ENCODE measurements at regions not wholly inside any gene's neighbourhood (a gene's known extent, or its start where the extent isn't known, plus 50 kb on each side); places are given as distances from the start of the nearest gene placed in this dataset.

DNA sequence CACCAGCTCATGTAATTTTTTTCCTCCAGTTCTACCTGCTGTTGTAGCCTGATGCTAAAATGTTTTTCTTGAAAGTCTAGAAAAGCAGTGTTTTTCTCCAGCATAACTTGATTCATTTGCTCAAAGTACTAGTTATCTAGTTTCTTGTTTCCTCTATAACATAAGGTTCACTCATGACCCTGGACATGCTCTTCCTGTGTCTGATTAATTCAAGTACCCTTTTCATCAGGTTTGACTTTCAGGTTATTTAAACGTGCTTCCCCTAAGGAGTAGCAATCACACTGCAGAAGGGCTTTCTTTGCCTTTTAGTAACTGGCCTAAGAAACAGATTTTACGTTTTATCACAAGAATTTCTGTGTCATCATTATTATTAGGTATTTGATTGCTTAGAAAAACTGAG, 66.8 kb upstream of the EGFL6 start:
- no peak overlapping the region for H3K4me3 ChIP-seq (ENCODE audit: low read depth, low read length)
- DNase-seq (ENCODE audit: low read depth), result no peak
- TF ChIP-seq, protein P1, sequence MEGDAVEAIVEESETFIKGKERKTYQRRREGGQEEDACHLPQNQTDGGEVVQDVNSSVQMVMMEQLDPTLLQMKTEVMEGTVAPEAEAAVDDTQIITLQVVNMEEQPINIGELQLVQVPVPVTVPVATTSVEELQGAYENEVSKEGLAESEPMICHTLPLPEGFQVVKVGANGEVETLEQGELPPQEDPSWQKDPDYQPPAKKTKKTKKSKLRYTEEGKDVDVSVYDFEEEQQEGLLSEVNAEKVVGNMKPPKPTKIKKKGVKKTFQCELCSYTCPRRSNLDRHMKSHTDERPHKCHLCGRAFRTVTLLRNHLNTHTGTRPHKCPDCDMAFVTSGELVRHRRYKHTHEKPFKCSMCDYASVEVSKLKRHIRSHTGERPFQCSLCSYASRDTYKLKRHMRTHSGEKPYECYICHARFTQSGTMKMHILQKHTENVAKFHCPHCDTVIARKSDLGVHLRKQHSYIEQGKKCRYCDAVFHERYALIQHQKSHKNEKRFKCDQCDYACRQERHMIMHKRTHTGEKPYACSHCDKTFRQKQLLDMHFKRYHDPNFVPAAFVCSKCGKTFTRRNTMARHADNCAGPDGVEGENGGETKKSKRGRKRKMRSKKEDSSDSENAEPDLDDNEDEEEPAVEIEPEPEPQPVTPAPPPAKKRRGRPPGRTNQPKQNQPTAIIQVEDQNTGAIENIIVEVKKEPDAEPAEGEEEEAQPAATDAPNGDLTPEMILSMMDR (IDR thresholded peaks at IDR 0.05; ENCODE audit: low read depth, low read length, missing control alignments), result no peak

DNA sequence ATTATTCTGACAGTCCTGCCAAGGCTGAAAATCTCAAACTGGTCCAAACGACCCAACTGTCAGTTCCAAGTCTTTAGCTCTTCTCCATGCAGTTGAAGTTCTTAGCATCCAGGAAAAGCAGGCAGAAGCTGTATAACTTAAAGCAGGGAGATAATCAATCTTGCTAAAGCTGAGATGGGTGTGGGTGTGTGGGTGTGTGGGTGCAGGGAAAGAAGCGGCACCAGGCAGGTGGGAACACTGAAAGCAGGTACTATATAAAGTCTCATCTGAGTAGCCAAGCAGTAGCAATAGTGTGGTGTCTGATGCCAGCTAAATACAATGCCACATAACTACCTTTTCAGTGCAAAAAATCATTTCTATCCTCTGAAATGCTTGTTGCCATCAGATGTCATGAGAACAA, 69.7 kb upstream of the EGFL6 start:
- no peak overlapping the region for H3K4me3 ChIP-seq (ENCODE audit: low read depth, low read length)
- DNase-seq (ENCODE audit: low read depth), result no peak

DNA sequence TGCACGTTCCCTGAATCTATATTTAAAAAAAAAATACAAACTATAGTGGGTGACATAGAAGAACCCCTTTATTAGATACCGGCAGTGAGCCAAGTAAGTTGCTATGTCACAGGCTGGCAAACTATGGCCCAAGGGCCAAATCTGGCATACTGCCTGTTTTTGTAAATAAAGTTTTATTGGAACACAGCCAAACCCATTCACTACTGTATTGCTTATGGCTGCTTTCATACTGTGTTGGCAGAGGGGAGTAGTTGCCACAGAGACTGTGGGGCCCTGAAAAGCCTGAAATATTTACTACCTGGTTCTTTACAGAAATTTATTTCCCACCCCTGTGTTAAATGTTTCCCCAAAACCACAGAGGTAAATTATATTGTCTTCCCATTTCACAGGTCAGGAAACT, 71.2 kb upstream of the EGFL6 start:
- no peak overlapping the region for H3K4me3 ChIP-seq (ENCODE audit: low read depth, low read length)
- no peak for DNase-seq (ENCODE audit: low read depth)
- TF ChIP-seq, protein P1 (IDR thresholded peaks at IDR 0.05; ENCODE audit: low read depth, low read length, missing control alignments), result no peak

More for the DNA sequence above, 69.7 kb upstream of the EGFL6 start:
- TF ChIP-seq, protein P1 (IDR thresholded peaks at IDR 0.05; ENCODE audit: low read depth, low read length, missing control alignments), result no peak

DNA sequence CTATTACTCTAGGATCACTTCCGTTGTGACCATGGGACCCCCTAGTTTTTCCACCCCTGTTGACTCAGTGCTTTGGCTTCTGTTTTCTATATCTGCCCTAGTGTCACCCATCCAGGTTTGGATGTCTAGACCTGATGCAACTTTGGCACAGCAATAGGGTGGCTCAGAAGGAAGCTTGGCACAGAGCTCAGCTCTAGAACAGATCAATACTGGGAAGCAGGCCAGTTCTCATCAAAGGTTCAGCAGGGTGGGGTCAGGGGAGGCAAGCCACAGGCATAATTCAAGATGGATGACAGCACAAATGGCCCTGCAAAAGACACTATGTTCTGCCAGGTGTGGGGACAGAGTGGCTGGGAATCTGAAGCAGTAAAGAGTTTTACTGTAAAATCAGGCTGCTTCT, 74.2 kb upstream of the EGFL6 start:
- TF ChIP-seq, protein P1 (IDR thresholded peaks at IDR 0.05; ENCODE audit: low read depth, low read length, missing control alignments), result no peak
- DNase-seq (ENCODE audit: low read depth), result no peak
- no peak overlapping the region for H3K4me3 ChIP-seq (ENCODE audit: low read depth, low read length)

DNA sequence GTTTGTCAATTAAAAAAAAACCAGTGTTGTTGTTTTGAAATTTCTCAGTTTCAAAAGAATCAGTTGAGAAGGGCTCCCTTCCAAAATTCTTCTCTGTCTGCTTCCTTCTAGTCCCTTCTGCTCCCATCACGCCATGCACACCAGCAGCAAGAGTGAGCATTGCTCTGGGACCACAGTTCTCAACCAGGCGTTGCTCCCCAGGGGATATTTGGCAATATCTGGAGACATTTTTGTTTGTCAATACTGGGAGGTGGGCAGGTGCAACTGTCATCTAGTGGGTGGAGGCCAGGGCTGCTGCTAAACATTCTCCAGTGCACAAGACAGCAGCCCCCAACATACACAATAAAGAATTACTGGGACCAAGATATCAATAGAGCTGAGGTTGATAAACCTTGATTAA, 74.8 kb upstream of the EGFL6 start:
- TF ChIP-seq, protein P1 (IDR thresholded peaks at IDR 0.05; ENCODE audit: low read depth, low read length, missing control alignments), result no peak
- no peak for DNase-seq (ENCODE audit: low read depth)
- H3K4me3 ChIP-seq (ENCODE audit: low read depth, low read length), result no peak overlapping the region

DNA sequence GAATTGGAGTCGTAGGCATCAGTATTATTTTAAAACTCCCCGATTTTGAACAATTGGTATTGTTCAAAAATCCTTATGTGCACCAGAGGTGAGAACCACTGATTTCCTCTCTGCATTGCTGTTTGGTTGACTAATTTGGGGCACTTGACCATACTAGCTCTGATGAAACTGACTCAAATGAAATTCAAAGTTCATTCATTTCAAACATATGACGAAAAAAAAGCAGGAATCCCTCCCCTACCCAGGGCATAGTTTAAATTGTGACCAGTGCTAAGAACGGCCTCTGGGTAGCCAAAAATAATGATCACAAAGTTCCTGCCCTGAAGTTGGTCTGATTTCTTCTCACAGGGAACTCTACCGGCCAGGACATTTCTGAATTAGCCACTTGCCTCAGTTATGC, 75.7 kb upstream of the EGFL6 start:
- DNase-seq (ENCODE audit: low read depth), result no peak
- H3K4me3 ChIP-seq (ENCODE audit: low read depth, low read length), result no peak overlapping the region
- TF ChIP-seq, protein P1 (IDR thresholded peaks at IDR 0.05; ENCODE audit: low read depth, low read length, missing control alignments), result no peak

DNA sequence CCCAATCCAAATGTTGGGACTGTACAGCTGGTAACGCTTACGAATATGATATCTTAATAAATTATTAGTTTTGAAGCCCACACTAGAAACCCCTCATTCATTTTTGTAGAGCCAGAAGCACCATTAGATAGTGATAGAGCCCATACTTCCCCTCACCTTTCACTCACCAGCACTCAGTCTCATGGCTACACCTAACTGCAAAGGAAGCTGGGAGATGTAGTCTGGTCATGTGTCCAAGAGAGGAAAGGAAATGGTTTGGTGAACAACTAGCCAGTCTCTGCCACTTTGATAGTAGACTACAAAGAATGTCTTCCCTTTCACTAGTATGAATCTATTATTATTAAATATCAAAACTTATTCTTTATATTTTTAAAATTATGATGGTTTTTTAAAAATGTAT, 77.1 kb upstream of the EGFL6 start:
- TF ChIP-seq, protein P1 (IDR thresholded peaks at IDR 0.05; ENCODE audit: low read depth, low read length, missing control alignments), result no peak
- DNase-seq (ENCODE audit: low read depth), result no peak
- no peak overlapping the region for H3K4me3 ChIP-seq (ENCODE audit: low read depth, low read length)

Data from GM12864 (cell line).